HEK293T (cell line): ENCODE measurements at regions not wholly inside any gene's neighbourhood (a gene's known extent, or its start where the extent isn't known, plus 50 kb on each side); places are given as distances from the start of the nearest gene placed in this dataset.

ENCODE experiments used
- CTCF ChIA-PET: fragments of 350-600 bp; formaldehyde crosslinking; extraction: SDS; loops from one replicate; lab custom pipeline; 2021; ENCODE audit warnings: antibody characterized with exemption, inconsistent platforms; lab: Yijun Ruan, JAX
- POLR2A ChIA-PET: fragments of 350-600 bp; formaldehyde crosslinking; extraction: SDS; loops from one replicate; lab custom pipeline; 2020; ENCODE audit warnings: antibody characterized with exemption, inconsistent platforms; lab: Yijun Ruan, JAX
- DNase-seq: peaks from one replicate; pipeline ENCODE4 v3.0.0; 2012; ENCODE audit warnings: mixed read lengths; ENCODE audit errors: extremely low spot score
- ARNT ChIP-seq: fragments of 450-650 bp; IDR thresholded peaks from 2 replicates; pipeline ENCODE4 v1.6.1; 2017; ENCODE audit warnings: mild to moderate bottlenecking
- BHLHE40 ChIP-seq: fragments of 450-650 bp; IDR thresholded peaks from 2 replicates; pipeline ENCODE4 v1.6.1; 2016; ENCODE audit warnings: mild to moderate bottlenecking, moderate library complexity, borderline replicate concordance
- CTBP1 ChIP-seq: fragments of 450-650 bp; IDR thresholded peaks from 2 replicates; pipeline ENCODE4 v1.6.1; 2016; ENCODE audit warnings: borderline replicate concordance
- ELF4 ChIP-seq: fragments of 450-650 bp; IDR thresholded peaks from 2 replicates; pipeline ENCODE4 v1.6.1; 2017; ENCODE audit warnings: antibody characterized with exemption
- FOXA1 ChIP-seq: fragments of 450-650 bp; IDR thresholded peaks from 2 replicates; pipeline ENCODE4 v1.6.1; 2016; ENCODE audit warnings: mild to moderate bottlenecking
- FOXK2 ChIP-seq: fragments of 450-650 bp; IDR thresholded peaks from 2 replicates; pipeline ENCODE4 v1.6.1; 2016; ENCODE audit warnings: mild to moderate bottlenecking
- FOXM1 ChIP-seq: fragments of 450-650 bp; IDR thresholded peaks from 2 replicates; pipeline ENCODE4 v1.6.1; 2017; ENCODE audit warnings: mild to moderate bottlenecking, borderline replicate concordance
- HDGF ChIP-seq: fragments of 450-650 bp; IDR thresholded peaks from 2 replicates; pipeline ENCODE4 v1.6.1; 2017; ENCODE audit warnings: antibody characterized with exemption, borderline replicate concordance
- L3MBTL2 ChIP-seq: fragments of 450-650 bp; conservative IDR thresholded peaks from 2 replicates; pipeline ENCODE4 v1.6.1; 2016; ENCODE audit warnings: mild to moderate bottlenecking
- LEF1 ChIP-seq: fragments of 450-650 bp; IDR thresholded peaks from 2 replicates; pipeline ENCODE4 v1.6.1; 2017; ENCODE audit warnings: mild to moderate bottlenecking, borderline replicate concordance
- NFRKB ChIP-seq: fragments of 450-650 bp; IDR thresholded peaks from 2 replicates; pipeline ENCODE4 v1.6.1; 2016; ENCODE audit warnings: mild to moderate bottlenecking, moderate library complexity
- SP1 ChIP-seq: fragments of 450-650 bp; IDR thresholded peaks from 2 replicates; pipeline ENCODE4 v1.6.1; 2017
- SUZ12 ChIP-seq: fragments of 450-650 bp; IDR thresholded peaks from 2 replicates; pipeline ENCODE4 v1.6.1; 2016; ENCODE audit warnings: mild to moderate bottlenecking
- TARDBP ChIP-seq: fragments of 450-650 bp; IDR thresholded peaks from 2 replicates; pipeline ENCODE4 v1.6.1; 2016
- ZNF384 ChIP-seq: fragments of 450-650 bp; IDR thresholded peaks from 2 replicates; pipeline ENCODE4 v1.6.1; 2016
- TF ChIP-seq, protein P1 (sequence below): fragments of 450-650 bp; IDR thresholded peaks from 2 replicates; pipeline ENCODE4 v1.6.1; 2016

GRCh38 chr6:156021746-156022396 lies 566.2 kb upstream of the NOX3 start:
- no peak for TF ChIP-seq FOXM1
- no peak for TF ChIP-seq ELF4
- no peak for TF ChIP-seq FOXA1
- no peak for TF ChIP-seq SP1
- no peak for TF ChIP-seq BHLHE40
- no peak for TF ChIP-seq HDGF
- no peak for TF ChIP-seq ZNF384
- no peak for TF ChIP-seq SUZ12
- no peak for TF ChIP-seq TARDBP
- no peak for TF ChIP-seq CTBP1
- TF ChIP-seq NFRKB = no peak
- TF ChIP-seq LEF1 = no peak
- TF ChIP-seq L3MBTL2 = no peak
- TF ChIP-seq ARNT = no peak
- TF ChIP-seq, protein P1, sequence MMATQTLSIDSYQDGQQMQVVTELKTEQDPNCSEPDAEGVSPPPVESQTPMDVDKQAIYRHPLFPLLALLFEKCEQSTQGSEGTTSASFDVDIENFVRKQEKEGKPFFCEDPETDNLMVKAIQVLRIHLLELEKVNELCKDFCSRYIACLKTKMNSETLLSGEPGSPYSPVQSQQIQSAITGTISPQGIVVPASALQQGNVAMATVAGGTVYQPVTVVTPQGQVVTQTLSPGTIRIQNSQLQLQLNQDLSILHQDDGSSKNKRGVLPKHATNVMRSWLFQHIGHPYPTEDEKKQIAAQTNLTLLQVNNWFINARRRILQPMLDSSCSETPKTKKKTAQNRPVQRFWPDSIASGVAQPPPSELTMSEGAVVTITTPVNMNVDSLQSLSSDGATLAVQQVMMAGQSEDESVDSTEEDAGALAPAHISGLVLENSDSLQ = no peak
- TF ChIP-seq FOXK2 = no peak
- DNase-seq = no peak
- ChIA-PET CTCF (no interaction called here), POLR2A (no interaction called here)

- DNase-seq = no peak
- CTCF ChIA-PET = no interaction called here
- POLR2A ChIA-PET = no interaction called here
- TF ChIP-seq SUZ12 (no peak), SP1 (no peak), FOXM1 (no peak), ELF4 (no peak), FOXA1 (no peak), L3MBTL2 (no peak), ZNF384 (no peak), BHLHE40 (no peak), TARDBP (no peak), HDGF (no peak), ARNT (no peak)
- TF ChIP-seq, protein P1 = no peak
Measured at GRCh38 chr6:156017838-156018237, 562.2 kb upstream of the NOX3 start.

- DNase-seq = no peak
- ChIA-PET POLR2A (no interaction called here), CTCF (no interaction called here)
- TF ChIP-seq HDGF = no peak
- TF ChIP-seq, protein P1 = peak; percentile 60
Measured at GRCh38 chr6:156016186-156016976, 560.7 kb upstream of the NOX3 start.

- POLR2A ChIA-PET = no interaction called here
Measured at GRCh38 chr6:156013155-156013554, 557.5 kb upstream of the NOX3 start.

GRCh38 chr6:156009656-156010055 lies 554.0 kb upstream of the NOX3 start:
- no peak for DNase-seq
- ChIA-PET CTCF (no interaction called here), POLR2A (no interaction called here)
- no peak for TF ChIP-seq CTBP1
- TF ChIP-seq TARDBP = no peak
- no peak for TF ChIP-seq BHLHE40
- no peak for TF ChIP-seq L3MBTL2
- no peak for TF ChIP-seq NFRKB
- TF ChIP-seq FOXA1 = no peak
- TF ChIP-seq HDGF = no peak
- TF ChIP-seq ZNF384 = no peak
- no peak for TF ChIP-seq SP1
- no peak for TF ChIP-seq SUZ12

More at GRCh38 chr6:156013155-156013554, 557.5 kb upstream of the NOX3 start:
- TF ChIP-seq CTBP1 (no peak), FOXK2 (no peak), SP1 (no peak), FOXA1 (no peak), L3MBTL2 (no peak), TARDBP (no peak), ARNT (no peak), FOXM1 (no peak), LEF1 (no peak)
- CTCF ChIA-PET = no interaction called here
- DNase-seq = no peak

- no peak for DNase-seq
- no peak for TF ChIP-seq ARNT
- CTCF ChIA-PET = no interaction called here
- POLR2A ChIA-PET = no interaction called here
Measured at GRCh38 chr6:156004796-156005195, 549.2 kb upstream of the NOX3 start.

DNA sequence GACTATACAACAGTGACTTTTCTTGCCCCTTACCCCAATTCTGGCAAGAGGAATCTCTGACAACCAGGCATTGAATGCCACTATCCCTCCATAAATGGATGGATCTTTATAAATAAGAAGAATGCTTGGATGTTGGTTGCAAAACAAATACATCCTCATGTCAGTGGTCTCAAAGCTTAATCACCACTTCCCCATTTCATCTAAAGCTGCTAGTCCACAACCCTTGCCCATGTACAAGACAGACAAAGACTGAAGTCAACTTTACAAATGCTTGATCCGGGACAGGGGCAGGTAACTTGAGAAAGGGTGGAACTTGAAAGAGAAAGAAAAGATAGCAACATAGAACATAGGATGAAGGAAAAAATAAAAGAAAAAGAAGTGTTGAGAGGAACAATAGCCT lies 540.5 kb upstream of the NOX3 start:
- POLR2A ChIA-PET = no interaction called here
- TF ChIP-seq FOXM1 (no peak), CTBP1 (no peak), ELF4 (no peak), ARNT (no peak), NFRKB (no peak), SP1 (no peak), LEF1 (no peak), FOXA1 (no peak), L3MBTL2 (no peak), FOXK2 (no peak)
- DNase-seq = no peak
- CTCF ChIA-PET = no interaction called here
